ENCODE measurements at regions not wholly inside any gene's neighbourhood (a gene's known extent, or its start where the extent isn't known, plus 50 kb on each side); places are given as distances from the start of the nearest gene placed in this dataset.

DNA sequence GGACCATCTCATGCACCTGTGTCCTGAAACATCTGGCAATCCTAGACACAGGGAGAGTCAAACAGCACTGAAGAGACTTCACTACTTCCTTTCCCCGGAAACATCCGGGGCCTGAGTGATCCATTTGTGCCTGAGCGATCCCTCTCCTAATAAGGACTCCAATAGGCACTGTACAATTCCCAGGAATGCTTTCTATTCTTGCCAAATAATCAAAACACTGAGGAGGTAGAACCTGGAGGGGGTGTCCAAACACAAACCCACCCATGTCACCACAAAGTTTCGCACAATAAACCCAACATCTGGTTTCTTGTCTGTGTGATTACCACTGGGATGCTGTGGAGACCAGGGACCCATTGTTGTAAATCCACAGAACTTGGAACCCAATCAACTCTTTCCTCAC is 205.0 kb downstream of the OPA1 start:
- TF ChIP-seq, protein P1, sequence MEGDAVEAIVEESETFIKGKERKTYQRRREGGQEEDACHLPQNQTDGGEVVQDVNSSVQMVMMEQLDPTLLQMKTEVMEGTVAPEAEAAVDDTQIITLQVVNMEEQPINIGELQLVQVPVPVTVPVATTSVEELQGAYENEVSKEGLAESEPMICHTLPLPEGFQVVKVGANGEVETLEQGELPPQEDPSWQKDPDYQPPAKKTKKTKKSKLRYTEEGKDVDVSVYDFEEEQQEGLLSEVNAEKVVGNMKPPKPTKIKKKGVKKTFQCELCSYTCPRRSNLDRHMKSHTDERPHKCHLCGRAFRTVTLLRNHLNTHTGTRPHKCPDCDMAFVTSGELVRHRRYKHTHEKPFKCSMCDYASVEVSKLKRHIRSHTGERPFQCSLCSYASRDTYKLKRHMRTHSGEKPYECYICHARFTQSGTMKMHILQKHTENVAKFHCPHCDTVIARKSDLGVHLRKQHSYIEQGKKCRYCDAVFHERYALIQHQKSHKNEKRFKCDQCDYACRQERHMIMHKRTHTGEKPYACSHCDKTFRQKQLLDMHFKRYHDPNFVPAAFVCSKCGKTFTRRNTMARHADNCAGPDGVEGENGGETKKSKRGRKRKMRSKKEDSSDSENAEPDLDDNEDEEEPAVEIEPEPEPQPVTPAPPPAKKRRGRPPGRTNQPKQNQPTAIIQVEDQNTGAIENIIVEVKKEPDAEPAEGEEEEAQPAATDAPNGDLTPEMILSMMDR (IDR thresholded peaks at IDR 0.05), result no peak
- TF ChIP-seq POLR2A (IDR thresholded peaks at IDR 0.05) (no peak), POLR2AphosphoS5 (IDR thresholded peaks at IDR 0.05) (no peak)
- Histone ChIP-seq H3K27me3 (replicated peaks; ENCODE audit: insufficient read depth) (no peaks in the 10 kb centered on the region), H3K4me3 (no peak overlapping the region), H3K9me3 (no peaks in the 10 kb centered on the region), H3K36me3 (no peaks in the 10 kb centered on the region), H3K27ac (no peak overlapping the region), H3K4me1 (replicated peaks) (no peaks in the 10 kb centered on the region)
- no peak for DNase-seq (ENCODE audit: low spot score)
- 76% methylated on average over 4 of the region's 4 CpGs for WGBS
- intact Hi-C loops (cut with DNase I), result loop anchor here (10.0 kb wide), 1 partner anchor 207 kb away; no protein-coding TSS in a partner anchor

DNA sequence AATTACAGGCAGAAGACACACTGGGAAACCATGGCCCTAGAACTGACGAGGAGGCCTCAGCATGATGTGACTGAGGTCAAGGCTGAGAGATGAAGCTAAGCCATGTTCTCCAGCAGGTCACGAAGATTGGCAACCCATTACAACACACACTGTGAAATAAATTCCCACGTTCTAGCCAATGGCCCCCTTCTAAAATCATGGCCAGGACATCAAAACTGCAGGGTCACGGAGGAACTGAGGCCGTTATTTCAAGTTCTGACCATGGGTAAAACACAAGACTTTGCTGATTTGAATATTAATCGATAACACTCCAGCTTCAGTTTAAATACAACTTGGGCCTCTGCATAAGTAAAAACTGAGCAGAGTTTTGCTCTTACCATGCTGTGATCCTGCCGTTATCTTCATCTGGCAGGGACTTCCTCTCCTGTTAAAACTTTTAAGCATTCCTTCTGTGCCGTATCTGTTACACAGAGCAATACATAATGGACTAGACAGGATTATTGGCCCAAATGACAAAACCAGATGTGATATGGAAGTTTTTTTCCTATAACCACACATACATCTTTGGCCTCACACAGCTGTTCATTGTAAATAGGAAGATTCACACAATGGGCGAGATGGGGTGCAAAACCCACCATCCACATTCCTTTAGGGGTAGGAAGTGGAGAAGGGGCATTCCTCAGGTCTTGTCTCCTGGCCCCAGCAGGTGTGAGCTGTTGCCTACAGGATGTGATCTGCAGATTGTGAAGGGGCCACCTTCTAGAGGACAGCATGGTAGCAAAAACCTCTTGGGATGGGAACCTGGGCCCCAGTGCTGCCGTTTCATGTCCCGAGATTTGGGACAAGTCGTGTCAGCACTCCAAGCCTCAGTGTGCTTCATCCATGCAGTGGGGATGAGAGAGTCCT is 207.4 kb downstream of the OPA1 start:
- Histone ChIP-seq H3K36me3 (no peaks in the 10 kb centered on the region), H3K4me1 (replicated peaks) (no peaks in the 10 kb centered on the region), H3K27me3 (replicated peaks; ENCODE audit: insufficient read depth) (no peaks in the 10 kb centered on the region), H3K4me3 (no peak overlapping the region), H3K9me3 (no peaks in the 10 kb centered on the region), H3K27ac (no peak overlapping the region)
- TF ChIP-seq POLR2AphosphoS5 (IDR thresholded peaks at IDR 0.05), result no peak
- TF ChIP-seq POLR2A (IDR thresholded peaks at IDR 0.05), result no peak
- TF ChIP-seq, protein P1 (IDR thresholded peaks at IDR 0.05), result no peak
- 76% methylated on average over 12 of the region's 12 CpGs for WGBS
- no peak for DNase-seq (ENCODE audit: low spot score)
- intact Hi-C loops (cut with DNase I), result no loop called here

GRCh38 chr3:193801097-193801496 is 208.1 kb downstream of the OPA1 start:
- TF ChIP-seq, protein P1 (IDR thresholded peaks at IDR 0.05), result no peak
- no peak for TF ChIP-seq POLR2A (IDR thresholded peaks at IDR 0.05)
- no peak for DNase-seq (ENCODE audit: low spot score)
- Histone ChIP-seq H3K27me3 (replicated peaks; ENCODE audit: insufficient read depth) (no peaks in the 10 kb centered on the region), H3K4me3 (no peak overlapping the region), H3K27ac (no peak overlapping the region), H3K4me1 (replicated peaks) (no peaks in the 10 kb centered on the region), H3K36me3 (no peaks in the 10 kb centered on the region), H3K9me3 (no peaks in the 10 kb centered on the region)
- intact Hi-C loops (cut with DNase I), result no loop called here

GRCh38 chr3:193803288-193803687 is 210.3 kb downstream of the OPA1 start:
- H3K27me3 ChIP-seq (replicated peaks; ENCODE audit: insufficient read depth), result no peaks in the 10 kb centered on the region
- no peaks in the 10 kb centered on the region for H3K4me1 ChIP-seq (replicated peaks)
- no peaks in the 10 kb centered on the region for H3K9me3 ChIP-seq
- no peak overlapping the region for H3K4me3 ChIP-seq
- intact Hi-C loops (cut with DNase I), result no loop called here
- no peak overlapping the region for H3K27ac ChIP-seq
- TF ChIP-seq POLR2AphosphoS5 (IDR thresholded peaks at IDR 0.05), result no peak
- TF ChIP-seq POLR2A (IDR thresholded peaks at IDR 0.05), result no peak
- TF ChIP-seq, protein P1 (IDR thresholded peaks at IDR 0.05), result no peak
- WGBS, result 78% methylated on average over 4 of the region's 4 CpGs
- no peaks in the 10 kb centered on the region for H3K36me3 ChIP-seq
- no peak for DNase-seq (ENCODE audit: low spot score)

- no peaks in the 10 kb centered on the region for H3K27me3 ChIP-seq (replicated peaks; ENCODE audit: insufficient read depth)
- TF ChIP-seq, protein P1 (IDR thresholded peaks at IDR 0.05), result no peak
- peak; percentile 22 for TF ChIP-seq POLR2AphosphoS5 (IDR thresholded peaks at IDR 0.05)
- TF ChIP-seq POLR2A (IDR thresholded peaks at IDR 0.05), result no peak
- intact Hi-C loops (cut with DNase I), result no loop called here
- DNase-seq (ENCODE audit: low spot score), result peak; percentile 70
- WGBS, result 49% methylated on average over 8 of the region's 8 CpGs
- no peak overlapping the region for H3K27ac ChIP-seq
- H3K9me3 ChIP-seq, result no peaks in the 10 kb centered on the region
- H3K36me3 ChIP-seq, result no peaks in the 10 kb centered on the region
- H3K4me3 ChIP-seq, result no peak overlapping the region
- no peaks in the 10 kb centered on the region for H3K4me1 ChIP-seq (replicated peaks)
These were observed 212.4 kb downstream of the OPA1 start for GRCh38 chr3:193805448-193805847.

All from prostate gland (tissue), 2 donors.